ENCODE measurements at regions not wholly inside any gene's neighbourhood (a gene's known extent, or its start where the extent isn't known, plus 50 kb on each side); places are given as distances from the start of the nearest gene placed in this dataset.

- TF ChIP-seq GABPA (tag; conservative IDR thresholded peaks at IDR 0.05; ENCODE audit: low read depth): no peak
- no peak for TF ChIP-seq CTCF (IDR thresholded peaks at IDR 0.05 in 2 of 3, conservative IDR thresholded peaks at IDR 0.05 in 1 of 3; ENCODE audit: insufficient read depth in 2 of 3, low read depth in 1 of 3, low read length in 3 of 3)
- TF ChIP-seq TCF7L2 (IDR thresholded peaks at IDR 0.05; ENCODE audit: low read depth, low read length): no peak
- TF ChIP-seq HOXB6 (CRISPR knock-in tag; IDR thresholded peaks at IDR 0.05; ENCODE audit: borderline replicate concordance): no peak
- TF ChIP-seq POLR2AphosphoS5 (IDR thresholded peaks at IDR 0.05; ENCODE audit: control insufficient read depth, insufficient read depth, low read depth, low read length): no peak
- TF ChIP-seq CBX5 (IDR thresholded peaks at IDR 0.05; ENCODE audit: borderline replicate concordance, low read depth): no peak
- TF ChIP-seq, protein P1, sequence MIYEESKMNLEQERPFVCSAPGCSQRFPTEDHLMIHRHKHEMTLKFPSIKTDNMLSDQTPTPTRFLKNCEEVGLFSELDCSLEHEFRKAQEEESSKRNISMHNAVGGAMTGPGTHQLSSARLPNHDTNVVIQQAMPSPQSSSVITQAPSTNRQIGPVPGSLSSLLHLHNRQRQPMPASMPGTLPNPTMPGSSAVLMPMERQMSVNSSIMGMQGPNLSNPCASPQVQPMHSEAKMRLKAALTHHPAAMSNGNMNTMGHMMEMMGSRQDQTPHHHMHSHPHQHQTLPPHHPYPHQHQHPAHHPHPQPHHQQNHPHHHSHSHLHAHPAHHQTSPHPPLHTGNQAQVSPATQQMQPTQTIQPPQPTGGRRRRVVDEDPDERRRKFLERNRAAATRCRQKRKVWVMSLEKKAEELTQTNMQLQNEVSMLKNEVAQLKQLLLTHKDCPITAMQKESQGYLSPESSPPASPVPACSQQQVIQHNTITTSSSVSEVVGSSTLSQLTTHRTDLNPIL (CRISPR knock-in tag; IDR thresholded peaks at IDR 0.05): no peak
- TF ChIP-seq MXI1 (IDR thresholded peaks at IDR 0.05; ENCODE audit: low read depth, low read length): no peak
- no peak for TF ChIP-seq ELF1 (tag; IDR thresholded peaks at IDR 0.05)
- TF ChIP-seq SIN3A (IDR thresholded peaks at IDR 0.05; ENCODE audit: borderline replicate concordance in 2 of 2, control insufficient read depth in 1 of 2, low read depth in 2 of 2, low read length in 2 of 2): no peak
- no peak for TF ChIP-seq MYBL2 (IDR thresholded peaks at IDR 0.05; ENCODE audit: low read depth)
- no peak for TF ChIP-seq MYBL2 (CRISPR knock-in tag; IDR thresholded peaks at IDR 0.05; ENCODE audit: borderline replicate concordance)
- TF ChIP-seq ZNF311 (CRISPR knock-in tag; IDR thresholded peaks at IDR 0.05): no peak
- TF ChIP-seq, protein P2, sequence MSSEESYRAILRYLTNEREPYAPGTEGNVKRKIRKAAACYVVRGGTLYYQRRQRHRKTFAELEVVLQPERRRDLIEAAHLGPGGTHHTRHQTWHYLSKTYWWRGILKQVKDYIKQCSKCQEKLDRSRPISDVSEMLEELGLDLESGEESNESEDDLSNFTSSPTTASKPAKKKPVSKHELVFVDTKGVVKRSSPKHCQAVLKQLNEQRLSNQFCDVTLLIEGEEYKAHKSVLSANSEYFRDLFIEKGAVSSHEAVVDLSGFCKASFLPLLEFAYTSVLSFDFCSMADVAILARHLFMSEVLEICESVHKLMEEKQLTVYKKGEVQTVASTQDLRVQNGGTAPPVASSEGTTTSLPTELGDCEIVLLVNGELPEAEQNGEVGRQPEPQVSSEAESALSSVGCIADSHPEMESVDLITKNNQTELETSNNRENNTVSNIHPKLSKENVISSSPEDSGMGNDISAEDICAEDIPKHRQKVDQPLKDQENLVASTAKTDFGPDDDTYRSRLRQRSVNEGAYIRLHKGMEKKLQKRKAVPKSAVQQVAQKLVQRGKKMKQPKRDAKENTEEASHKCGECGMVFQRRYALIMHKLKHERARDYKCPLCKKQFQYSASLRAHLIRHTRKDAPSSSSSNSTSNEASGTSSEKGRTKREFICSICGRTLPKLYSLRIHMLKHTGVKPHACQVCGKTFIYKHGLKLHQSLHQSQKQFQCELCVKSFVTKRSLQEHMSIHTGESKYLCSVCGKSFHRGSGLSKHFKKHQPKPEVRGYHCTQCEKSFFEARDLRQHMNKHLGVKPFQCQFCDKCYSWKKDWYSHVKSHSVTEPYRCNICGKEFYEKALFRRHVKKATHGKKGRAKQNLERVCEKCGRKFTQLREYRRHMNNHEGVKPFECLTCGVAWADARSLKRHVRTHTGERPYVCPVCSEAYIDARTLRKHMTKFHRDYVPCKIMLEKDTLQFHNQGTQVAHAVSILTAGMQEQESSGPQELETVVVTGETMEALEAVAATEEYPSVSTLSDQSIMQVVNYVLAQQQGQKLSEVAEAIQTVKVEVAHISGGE (CRISPR knock-in tag; IDR thresholded peaks at IDR 0.05): no peak
- no peak for TF ChIP-seq POLR2A (conservative IDR thresholded peaks at IDR 0.05)
Observed at GRCh38 chr3:161630794-161631193, 134.2 kb downstream of the OTOL1 start.
